Karpas-422 (cell line): ENCODE measurements at regions not wholly inside any gene's neighbourhood (a gene's known extent, or its start where the extent isn't known, plus 50 kb on each side); places are given as distances from the start of the nearest gene placed in this dataset.

ENCODE experiments used
- DNase-seq: peaks from one replicate; pipeline ENCODE4 v3.0.0-alpha.2; 2015
- H2AFZ ChIP-seq: fragments of 200-600 bp; sonication (generic); 2 replicates; pipeline ENCODE4 v1.6.1; 2014; ENCODE audit warnings: antibody characterized with exemption, low read length, mixed read lengths
- H3K27ac ChIP-seq: fragments of 200-600 bp; sonication (generic); 2 replicates; pipeline ENCODE4 v1.5.1; 2014; ENCODE audit warnings: mild to moderate bottlenecking, low read length, moderate library complexity
- H3K27me3 ChIP-seq: fragments of 200-600 bp; sonication (generic); 2 replicates; pipeline ENCODE4 v1.6.1; 2014; ENCODE audit warnings: low read length, mixed read lengths
- H3K36me3 ChIP-seq: fragments of 200-600 bp; sonication (generic); 2 replicates; pipeline ENCODE4 v1.6.1; 2014; ENCODE audit warnings: low read length, mixed read lengths; ENCODE audit not compliant: insufficient read depth
- H3K4me1 ChIP-seq: fragments of 200-600 bp; sonication (generic); 2 replicates; pipeline ENCODE4 v1.6.1; 2014; ENCODE audit warnings: mild to moderate bottlenecking, low read length, mixed read lengths
- H3K4me2 ChIP-seq: fragments of 200-600 bp; sonication (generic); 2 replicates; pipeline ENCODE4 v1.6.1; 2014; ENCODE audit warnings: low read length, low read depth, mild to moderate bottlenecking; ENCODE audit not compliant: poor library complexity, severe bottlenecking
- H3K4me3 ChIP-seq: fragments of 200-600 bp; sonication (generic); 2 replicates; pipeline ENCODE4 v1.5.1; 2014; ENCODE audit warnings: mild to moderate bottlenecking, antibody characterized with exemption, low read length, mixed read lengths
- H3K79me2 ChIP-seq: fragments of 200-600 bp; sonication (generic); 2 replicates; pipeline ENCODE4 v1.6.1; 2014; ENCODE audit warnings: mild to moderate bottlenecking, low read length, mixed read lengths
- H3K9ac ChIP-seq: fragments of 200-600 bp; sonication (generic); 2 replicates; pipeline ENCODE4 v1.6.0; 2014; ENCODE audit warnings: low read length
- H3K9me2 ChIP-seq: fragments of 200-600 bp; sonication (generic), shearing (Covaris generic); replicated peaks from 2 replicates; pipeline ENCODE4 v1.6.0; 2014; ENCODE audit warnings: mild to moderate bottlenecking, low read length, moderate library complexity; ENCODE audit not compliant: insufficient read depth
- H3K9me3 ChIP-seq: fragments of 300-700, 200-600 bp; sonication (generic); 2 replicates; pipeline ENCODE4 v1.6.1; 2014; ENCODE audit warnings: low read length, mixed read lengths
- H4K20me1 ChIP-seq: fragments of 200-600 bp; sonication (generic); 2 replicates; pipeline ENCODE4 v1.6.1; 2014; ENCODE audit warnings: mild to moderate bottlenecking, antibody characterized with exemption, low read length, low read depth; ENCODE audit not compliant: insufficient read depth

GRCh38 chr1:56404066-56404465 is 175.3 kb downstream of the PLPP3 start:
- no peak overlapping the region for H3K9ac ChIP-seq
- H3K9me3 ChIP-seq = no peaks in the 10 kb centered on the region
- peaks cover 7% of the 10 kb centered on the region; the same call in 1 of the 2 replicates for H3K4me1 ChIP-seq
- no peak overlapping the region for H3K4me2 ChIP-seq
- H3K9me2 ChIP-seq = no peaks in the 10 kb centered on the region
- no peaks in the 10 kb centered on the region for H3K79me2 ChIP-seq
- DNase-seq = no peak
- H2AFZ ChIP-seq = no peak overlapping the region
- no peaks in the 10 kb centered on the region for H3K36me3 ChIP-seq
- H3K4me3 ChIP-seq = no peak overlapping the region
- no peaks in the 10 kb centered on the region for H4K20me1 ChIP-seq
- H3K27ac ChIP-seq = no peak overlapping the region
- H3K27me3 ChIP-seq = no peaks in the 10 kb centered on the region

GRCh38 chr1:56403321-56403720 is 176.0 kb downstream of the PLPP3 start:
- no peaks in the 10 kb centered on the region for H4K20me1 ChIP-seq

GRCh38 chr1:56401191-56401590 is 178.2 kb downstream of the PLPP3 start:
- DNase-seq = no peak
- Histone ChIP-seq H2AFZ (no peak overlapping the region), H3K4me1 (peaks cover 7% of the 10 kb centered on the region; the same call in 1 of the 2 replicates), H3K27ac (no peak overlapping the region), H3K9ac (no peak overlapping the region), H3K4me3 (no peak overlapping the region), H4K20me1 (no peaks in the 10 kb centered on the region), H3K79me2 (no peaks in the 10 kb centered on the region), H3K36me3 (no peaks in the 10 kb centered on the region), H3K9me2 (no peaks in the 10 kb centered on the region), H3K27me3 (no peaks in the 10 kb centered on the region), H3K4me2 (no peak overlapping the region), H3K9me3 (no peaks in the 10 kb centered on the region)

More at GRCh38 chr1:56403321-56403720, 176.0 kb downstream of the PLPP3 start:
- Histone ChIP-seq H3K9ac (no peak overlapping the region), H3K27ac (no peak overlapping the region), H3K9me3 (no peaks in the 10 kb centered on the region), H3K79me2 (no peaks in the 10 kb centered on the region), H3K4me1 (peaks cover 7% of the 10 kb centered on the region; the same call in 1 of the 2 replicates), H3K4me2 (no peak overlapping the region), H3K9me2 (no peaks in the 10 kb centered on the region), H3K4me3 (no peak overlapping the region), H3K36me3 (no peaks in the 10 kb centered on the region), H2AFZ (no peak overlapping the region), H3K27me3 (no peaks in the 10 kb centered on the region)
- DNase-seq = no peak

DNA sequence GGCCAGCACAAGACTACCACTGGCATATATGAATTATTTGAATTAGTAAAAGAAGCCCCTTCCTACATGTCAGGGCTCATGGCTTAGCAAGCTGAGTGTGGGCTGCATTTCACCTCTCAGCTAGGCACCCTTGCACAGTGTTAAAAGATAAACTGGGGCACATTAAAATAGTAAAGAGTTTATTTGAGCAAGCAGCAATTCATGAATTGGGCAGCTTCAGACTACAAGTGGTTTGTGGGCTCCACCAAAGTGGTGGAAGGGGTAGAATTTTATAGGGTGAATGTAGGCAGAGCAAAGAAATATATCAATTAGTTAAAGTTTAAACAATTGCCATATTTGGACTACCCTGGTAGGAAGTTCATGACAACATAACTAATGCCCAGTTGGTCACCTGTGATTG is 178.8 kb downstream of the PLPP3 start:
- H3K9ac ChIP-seq = no peak overlapping the region
- no peaks in the 10 kb centered on the region for H3K79me2 ChIP-seq
- H3K36me3 ChIP-seq = no peaks in the 10 kb centered on the region
- no peak for DNase-seq
- H3K27ac ChIP-seq = no peak overlapping the region
- H3K27me3 ChIP-seq = no peaks in the 10 kb centered on the region
- H3K9me2 ChIP-seq = no peaks in the 10 kb centered on the region
- no peak overlapping the region for H2AFZ ChIP-seq
- no peaks in the 10 kb centered on the region for H3K9me3 ChIP-seq
- no peaks in the 10 kb centered on the region for H4K20me1 ChIP-seq
- H3K4me2 ChIP-seq = no peak overlapping the region
- peaks cover 7% of the 10 kb centered on the region; the same call in 1 of the 2 replicates for H3K4me1 ChIP-seq
- no peak overlapping the region for H3K4me3 ChIP-seq

- Histone ChIP-seq H3K9me3 (no peaks in the 10 kb centered on the region), H3K9me2 (no peaks in the 10 kb centered on the region), H3K27ac (no peak overlapping the region), H3K4me3 (no peak overlapping the region), H3K9ac (no peak overlapping the region), H3K4me2 (no peak overlapping the region), H3K79me2 (no peaks in the 10 kb centered on the region), H3K4me1 (peaks cover 7% of the 10 kb centered on the region; the same call in 1 of the 2 replicates), H4K20me1 (no peaks in the 10 kb centered on the region), H3K27me3 (no peaks in the 10 kb centered on the region), H2AFZ (no peak overlapping the region), H3K36me3 (no peaks in the 10 kb centered on the region)
- DNase-seq = no peak
Measured at GRCh38 chr1:56399795-56400194, 179.6 kb downstream of the PLPP3 start.

- Histone ChIP-seq H3K27ac (no peak overlapping the region), H3K79me2 (no peaks in the 10 kb centered on the region), H3K36me3 (no peaks in the 10 kb centered on the region), H2AFZ (no peak overlapping the region), H3K4me2 (no peak overlapping the region), H3K9me2 (no peaks in the 10 kb centered on the region), H3K4me3 (no peak overlapping the region), H3K4me1 (peaks cover 4% of the 10 kb centered on the region; the same call in 1 of the 2 replicates), H3K27me3 (no peaks in the 10 kb centered on the region), H3K9ac (no peak overlapping the region), H3K9me3 (no peaks in the 10 kb centered on the region), H4K20me1 (no peaks in the 10 kb centered on the region)
- no peak for DNase-seq
Measured at GRCh38 chr1:56399326-56399725, 180.0 kb downstream of the PLPP3 start.

- Histone ChIP-seq H3K9me2 (no peaks in the 10 kb centered on the region), H3K4me3 (no peak overlapping the region), H4K20me1 (peaks cover 4% of the 10 kb centered on the region; the same call in 1 of the 2 replicates), H3K4me1 (peaks cover 4% of the 10 kb centered on the region; the same call in 1 of the 2 replicates), H3K9ac (no peak overlapping the region), H3K79me2 (no peaks in the 10 kb centered on the region), H3K27ac (no peak overlapping the region), H3K36me3 (no peaks in the 10 kb centered on the region), H3K27me3 (no peaks in the 10 kb centered on the region), H3K4me2 (no peak overlapping the region), H3K9me3 (no peaks in the 10 kb centered on the region), H2AFZ (no peak overlapping the region)
- DNase-seq = no peak
Measured at GRCh38 chr1:56397811-56398231, 181.5 kb downstream of the PLPP3 start.

- no peak overlapping the region for H2AFZ ChIP-seq
- no peaks in the 10 kb centered on the region for H3K36me3 ChIP-seq
- DNase-seq = no peak
- no peaks in the 10 kb centered on the region for H3K27me3 ChIP-seq
- peaks cover 4% of the 10 kb centered on the region; the same call in 1 of the 2 replicates for H4K20me1 ChIP-seq
- H3K4me1 ChIP-seq = peaks cover 4% of the 10 kb centered on the region; the same call in 1 of the 2 replicates
- no peaks in the 10 kb centered on the region for H3K79me2 ChIP-seq
- H3K27ac ChIP-seq = no peak overlapping the region
- H3K4me2 ChIP-seq = no peak overlapping the region
- H3K9me3 ChIP-seq = no peaks in the 10 kb centered on the region
- H3K9ac ChIP-seq = no peak overlapping the region
- no peaks in the 10 kb centered on the region for H3K9me2 ChIP-seq
- no peak overlapping the region for H3K4me3 ChIP-seq
Measured at GRCh38 chr1:56397409-56397808, 182.0 kb downstream of the PLPP3 start.
